CD4-positive, CD25-positive, alpha-beta regulatory T cell (primary cell): ENCODE measurements at regions not wholly inside any gene's neighbourhood (a gene's known extent, or its start where the extent isn't known, plus 50 kb on each side); places are given as distances from the start of the nearest gene placed in this dataset.

Source experiments
- ATAC-seq, 2 donors: fragments of 150-1000 bp; cut with Tn5 transposase; one replicate each; pipeline ENCODE4 v1.10.0; 2021; ENCODE audit warnings: low read depth in 2 of 2, moderate number of reproducible peaks in 2 of 2, moderate library complexity in 1 of 2
- DNase-seq, 3 donors: peaks; one replicate each; pipeline versions ENCODE4 v3.0.0 to v3.0.0-alpha.2; 2012 to 2022; ENCODE audit warnings: mixed read lengths in 1 of 3
- H3K27ac ChIP-seq: one replicate; pipeline ENCODE4 v1.7.0; 2013; ENCODE audit warnings: mild to moderate bottlenecking, low read length; ENCODE audit not compliant: insufficient read depth, poor library complexity, severe bottlenecking
- H3K27me3 ChIP-seq: one replicate; pipeline ENCODE4 v1.7.0; 2013; ENCODE audit warnings: low read length; ENCODE audit not compliant: control insufficient read depth, insufficient read depth
- H3K36me3 ChIP-seq: one replicate; pipeline ENCODE4 v1.7.0; 2013; ENCODE audit warnings: mild to moderate bottlenecking, low read length, moderate library complexity; ENCODE audit not compliant: control insufficient read depth, insufficient read depth
- H3K4me1 ChIP-seq: 2 replicates; pipeline ENCODE4 v1.7.0; 2013; ENCODE audit warnings: mild to moderate bottlenecking, low read length; ENCODE audit not compliant: insufficient read depth, control insufficient read depth, poor library complexity, severe bottlenecking
- H3K4me3 ChIP-seq: one replicate; pipeline ENCODE4 v1.7.0; 2013; ENCODE audit warnings: low read depth, mild to moderate bottlenecking, low read length, moderate library complexity
- H3K9me3 ChIP-seq, 2 experiments: 1 replicate in 1 of 2; 2 replicates in 1 of 2; pipeline ENCODE4 v1.7.0; 2013; ENCODE audit warnings: low read length in 2 of 2, mild to moderate bottlenecking in 1 of 2, moderate library complexity in 1 of 2; ENCODE audit not compliant: control insufficient read depth in 2 of 2
- H3K27ac Mint-ChIP-seq, 3 donors: one replicate each; pipeline ENCODE4 v1.8.0; 2020 to 2022; ENCODE audit warnings: mild to moderate bottlenecking in 3 of 3, mixed read lengths in 3 of 3, moderate library complexity in 2 of 3
- H3K27me3 Mint-ChIP-seq: one replicate; pipeline ENCODE4 v1.8.0; 2022; ENCODE audit warnings: mild to moderate bottlenecking, mixed read lengths
- H3K36me3 Mint-ChIP-seq: one replicate; pipeline ENCODE4 v1.8.0; 2020; ENCODE audit warnings: mixed read lengths
- H3K4me1 Mint-ChIP-seq, 4 donors: one replicate each; pipeline ENCODE4 v1.8.0; 2020 to 2022; ENCODE audit warnings: mixed read lengths in 4 of 4, mild to moderate bottlenecking in 1 of 4
- H3K4me3 Mint-ChIP-seq, 4 donors: one replicate each; pipeline ENCODE4 v1.8.0; 2020 to 2022; ENCODE audit warnings: mild to moderate bottlenecking in 4 of 4, mixed read lengths in 4 of 4, moderate library complexity in 3 of 4
- H3K9me3 Mint-ChIP-seq, 7 donors: one replicate each; pipeline ENCODE4 v1.8.0; 2020 to 2022; ENCODE audit warnings: mixed read lengths in 7 of 7, mild to moderate bottlenecking in 3 of 7, moderate library complexity in 2 of 7

DNA sequence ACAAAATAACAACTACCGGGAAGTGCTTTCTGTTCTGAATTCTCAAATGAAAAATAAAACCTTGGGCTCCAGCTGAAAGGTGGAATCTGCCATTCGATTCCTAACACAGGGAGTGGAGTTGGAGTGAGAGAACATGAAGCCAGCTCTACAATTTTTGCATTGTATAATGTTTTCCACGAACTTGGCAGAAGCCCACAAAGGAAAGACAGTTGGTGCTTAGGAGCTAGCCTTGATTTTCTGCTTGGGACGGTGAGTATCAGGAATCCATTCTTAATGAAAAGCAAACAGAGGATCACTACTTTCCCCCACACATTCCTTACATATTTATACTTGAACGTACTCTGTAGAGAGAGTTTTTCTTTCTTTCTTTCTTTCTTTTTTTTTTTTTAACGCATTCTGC is 74.2 kb upstream of the FBXL7 start:
- H3K4me3 Mint-ChIP-seq, result no peak overlapping the region

GRCh38 chr5:15424769-15425168 is 75.2 kb upstream of the FBXL7 start:
- Mint-ChIP-seq H3K27ac (no peak overlapping the region), H3K9me3 (peaks cover 0 to 12% (median 7%) of the 10 kb centered on the region in 7 donors), H3K27me3 (no peaks in the 10 kb centered on the region), H3K36me3 (no peaks in the 10 kb centered on the region), H3K4me3 (no peak overlapping the region), H3K4me1 (no peaks in the 10 kb centered on the region)
- peaks cover 0 to 3% of the 10 kb centered on the region in 2 experiments for H3K9me3 ChIP-seq
- DNase-seq (no peak), ATAC-seq (no peak)
- no peak overlapping the region for H3K4me3 ChIP-seq
- no peaks in the 10 kb centered on the region for H3K36me3 ChIP-seq
- no peaks in the 10 kb centered on the region for H3K4me1 ChIP-seq
- H3K27ac ChIP-seq, result no peak overlapping the region
- no peaks in the 10 kb centered on the region for H3K27me3 ChIP-seq

More for the DNA sequence above, 74.2 kb upstream of the FBXL7 start:
- H3K27me3 Mint-ChIP-seq, result no peaks in the 10 kb centered on the region
- H3K9me3 Mint-ChIP-seq, result peaks cover 0 to 11% (median 7%) of the 10 kb centered on the region in 7 donors
- no peak overlapping the region for H3K27ac Mint-ChIP-seq
- no peaks in the 10 kb centered on the region for H3K4me1 Mint-ChIP-seq
- H3K36me3 Mint-ChIP-seq, result no peaks in the 10 kb centered on the region
- H3K9me3 ChIP-seq, result no peaks in the 10 kb centered on the region
- no peaks in the 10 kb centered on the region for H3K4me1 ChIP-seq
- no peak overlapping the region for H3K27ac ChIP-seq
- H3K4me3 ChIP-seq, result no peak overlapping the region
- H3K36me3 ChIP-seq, result no peaks in the 10 kb centered on the region
- ATAC-seq (no peak), DNase-seq (no peak)
- H3K27me3 ChIP-seq, result no peaks in the 10 kb centered on the region

- Histone ChIP-seq H3K27ac (no peak overlapping the region), H3K4me1 (no peaks in the 10 kb centered on the region), H3K4me3 (no peak overlapping the region), H3K9me3 (peaks cover 0 to 3% of the 10 kb centered on the region in 2 experiments), H3K36me3 (no peaks in the 10 kb centered on the region), H3K27me3 (no peaks in the 10 kb centered on the region)
- H3K27me3 Mint-ChIP-seq, result no peaks in the 10 kb centered on the region
- no peak overlapping the region for H3K4me3 Mint-ChIP-seq
- no peak for DNase-seq
- H3K9me3 Mint-ChIP-seq, result peaks cover 0 to 14% (median 9%) of the 10 kb centered on the region in 7 donors
- H3K27ac Mint-ChIP-seq, result no peak overlapping the region
- no peaks in the 10 kb centered on the region for H3K36me3 Mint-ChIP-seq
- no peak for ATAC-seq
- H3K4me1 Mint-ChIP-seq, result no peaks in the 10 kb centered on the region
These were observed 78.0 kb upstream of the FBXL7 start for GRCh38 chr5:15421921-15422412.

GRCh38 chr5:15421381-15421780 is 78.6 kb upstream of the FBXL7 start:
- no peak overlapping the region for H3K27ac ChIP-seq
- ATAC-seq, result no peak
- Mint-ChIP-seq H3K9me3 (peaks cover 0 to 16% (median 11%) of the 10 kb centered on the region in 7 donors), H3K27ac (no peak overlapping the region), H3K27me3 (no peaks in the 10 kb centered on the region), H3K36me3 (no peaks in the 10 kb centered on the region), H3K4me1 (no peaks in the 10 kb centered on the region), H3K4me3 (no peak overlapping the region)
- no peak overlapping the region for H3K4me3 ChIP-seq
- no peaks in the 10 kb centered on the region for H3K36me3 ChIP-seq
- peaks cover 0 to 3% of the 10 kb centered on the region in 2 experiments for H3K9me3 ChIP-seq
- no peaks in the 10 kb centered on the region for H3K4me1 ChIP-seq
- DNase-seq, result no peak
- H3K27me3 ChIP-seq, result no peaks in the 10 kb centered on the region

GRCh38 chr5:15420201-15420600 is 79.8 kb upstream of the FBXL7 start:
- no peaks in the 10 kb centered on the region for H3K36me3 Mint-ChIP-seq
- H3K4me1 ChIP-seq, result no peaks in the 10 kb centered on the region
- H3K27me3 Mint-ChIP-seq, result no peaks in the 10 kb centered on the region
- H3K27ac Mint-ChIP-seq, result no peak overlapping the region
- H3K4me3 ChIP-seq, result no peak overlapping the region
- no peaks in the 10 kb centered on the region for H3K4me1 Mint-ChIP-seq
- ATAC-seq (no peak), DNase-seq (no peak)
- no peaks in the 10 kb centered on the region for H3K36me3 ChIP-seq
- H3K27ac ChIP-seq, result no peak overlapping the region
- peaks cover 0 to 19% (median 11%) of the 10 kb centered on the region in 7 donors for H3K9me3 Mint-ChIP-seq
- peaks cover 0 to 3% of the 10 kb centered on the region in 2 experiments for H3K9me3 ChIP-seq
- H3K4me3 Mint-ChIP-seq, result no peak overlapping the region
- no peaks in the 10 kb centered on the region for H3K27me3 ChIP-seq

DNA sequence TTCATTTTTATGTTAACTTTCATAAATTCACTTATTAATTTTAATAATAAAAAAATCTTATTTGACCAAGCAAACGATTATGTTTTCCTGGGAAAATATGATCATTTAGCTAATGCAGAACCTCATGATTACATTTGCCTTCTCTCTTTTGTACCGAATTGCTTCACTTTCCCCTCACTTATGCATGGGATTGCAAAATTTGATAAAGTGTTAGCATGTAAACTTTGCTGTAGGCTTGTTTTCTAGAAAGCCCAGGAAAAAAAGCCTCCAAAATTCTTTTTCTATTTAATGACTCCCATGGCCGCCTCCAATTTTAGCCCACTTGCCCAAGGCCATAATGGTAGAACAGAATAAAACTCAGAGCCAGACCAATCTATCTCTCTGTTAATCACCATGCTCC is 82.8 kb upstream of the FBXL7 start:
- peaks cover 0 to 5% (median 0%) of the 10 kb centered on the region in 4 donors for H3K4me1 Mint-ChIP-seq

GRCh38 chr5:15406478-15406877 is 93.5 kb upstream of the FBXL7 start:
- H3K36me3 Mint-ChIP-seq, result no peaks in the 10 kb centered on the region

More for the DNA sequence above, 82.8 kb upstream of the FBXL7 start:
- Mint-ChIP-seq H3K4me3 (no peak overlapping the region), H3K36me3 (no peaks in the 10 kb centered on the region), H3K9me3 (peaks cover 7 to 30% (median 16%) of the 10 kb centered on the region in 7 donors), H3K27me3 (no peaks in the 10 kb centered on the region), H3K27ac (no peak overlapping the region)
- Histone ChIP-seq H3K36me3 (no peaks in the 10 kb centered on the region), H3K9me3 (peaks cover 0 to 5% of the 10 kb centered on the region in 2 experiments), H3K27me3 (no peaks in the 10 kb centered on the region), H3K4me3 (no peak overlapping the region), H3K4me1 (no peaks in the 10 kb centered on the region), H3K27ac (no peak overlapping the region)
- DNase-seq (no peak), ATAC-seq (no peak)

GRCh38 chr5:15393146-15393545 is 106.8 kb upstream of the FBXL7 start:
- H3K4me3 Mint-ChIP-seq, result no peak overlapping the region
- Histone ChIP-seq H3K4me1 (no peaks in the 10 kb centered on the region), H3K27me3 (no peaks in the 10 kb centered on the region), H3K27ac (no peak overlapping the region), H3K36me3 (no peaks in the 10 kb centered on the region), H3K4me3 (no peak overlapping the region), H3K9me3 (no peaks in the 10 kb centered on the region)
- H3K27me3 Mint-ChIP-seq, result no peaks in the 10 kb centered on the region
- H3K4me1 Mint-ChIP-seq, result no peaks in the 10 kb centered on the region
- ATAC-seq (no peak), DNase-seq (no peak)
- no peaks in the 10 kb centered on the region for H3K36me3 Mint-ChIP-seq
- H3K27ac Mint-ChIP-seq, result no peak overlapping the region
- H3K9me3 Mint-ChIP-seq, result peaks cover 0 to 7% (median 2%) of the 10 kb centered on the region in 7 donors

More at GRCh38 chr5:15406478-15406877, 93.5 kb upstream of the FBXL7 start:
- H3K36me3 ChIP-seq, result no peaks in the 10 kb centered on the region
- peaks cover 0 to 2% of the 10 kb centered on the region in 2 experiments for H3K9me3 ChIP-seq
- H3K27ac ChIP-seq, result no peak overlapping the region
- ATAC-seq (no peak), DNase-seq (no peak)
- H3K4me1 Mint-ChIP-seq, result no peaks in the 10 kb centered on the region
- H3K9me3 Mint-ChIP-seq, result peaks cover 3 to 21% (median 5%) of the 10 kb centered on the region in 7 donors
- H3K27ac Mint-ChIP-seq, result no peak overlapping the region
- no peaks in the 10 kb centered on the region for H3K4me1 ChIP-seq
- H3K27me3 Mint-ChIP-seq, result no peaks in the 10 kb centered on the region
- H3K4me3 Mint-ChIP-seq, result no peak overlapping the region
- H3K27me3 ChIP-seq, result no peaks in the 10 kb centered on the region
- H3K4me3 ChIP-seq, result no peak overlapping the region
